IMR-90 (cell line): ENCODE measurements at regions not wholly inside any gene's neighbourhood (a gene's known extent, or its start where the extent isn't known, plus 50 kb on each side); places are given as distances from the start of the nearest gene placed in this dataset.

Experiments used
- ATAC-seq: fragments of 200-7000 bp; cut with Tn5 transposase; 2 replicates; pipeline ENCODE4 v1.9.1; 2020; ENCODE audit warnings: low read depth, mild to moderate bottlenecking, moderate library complexity
- BruUV-seq: library from RNA; stranded (reverse); fragments of 400-500 nt; replicated peaks from 2 replicates; lab custom pipeline; 2021; lab: Mats Ljungman, UMichigan
- CTCF ChIA-PET: fragments of 300-600 bp; formaldehyde crosslinking; extraction: SDS; loops from one replicate; lab custom pipeline; 2021; ENCODE audit warnings: antibody characterized with exemption; lab: Yijun Ruan, JAX
- POLR2A ChIA-PET: fragments of 300-600 bp; sonication (Branson Sonifier 250); formaldehyde crosslinking; loops from one replicate; lab custom pipeline; 2022; ENCODE audit warnings: antibody characterized with exemption; ENCODE audit not compliant: unreplicated experiment; lab: Charles Lee
- DNase-seq: peaks from one replicate; pipeline ENCODE4 v3.0.0; 2013
- H2AFZ ChIP-seq: replicated peaks from 2 replicates; pipeline ENCODE3; 2013; ENCODE audit warnings: low read length, mild to moderate bottlenecking; ENCODE audit not compliant: poor library complexity
- H2AK5ac ChIP-seq: 2 replicates; pipeline ENCODE4 v1.6.1; 2013; ENCODE audit warnings: low read depth, low read length, inconsistent platforms
- H2AK9ac ChIP-seq: replicated peaks from 2 replicates; pipeline ENCODE3; 2013; ENCODE audit warnings: mild to moderate bottlenecking, low read depth, low read length, moderate library complexity; ENCODE audit not compliant: poor library complexity
- H2BK120ac ChIP-seq: 2 replicates; pipeline ENCODE4 v1.6.1; 2013; ENCODE audit warnings: low read depth, low read length, inconsistent platforms
- H2BK15ac ChIP-seq: 3 replicates; pipeline ENCODE4 v1.6.1; 2013; ENCODE audit warnings: low read depth, low read length, inconsistent platforms
- H2BK20ac ChIP-seq: 2 replicates; pipeline ENCODE4 v1.6.1; 2013; ENCODE audit warnings: low read depth, mild to moderate bottlenecking, inconsistent platforms, low read length, moderate library complexity
- H2BK5ac ChIP-seq: 2 replicates; pipeline ENCODE4 v1.6.1; 2013; ENCODE audit warnings: mild to moderate bottlenecking, low read depth, low read length, inconsistent platforms; ENCODE audit not compliant: poor library complexity, severe bottlenecking
- H3K14ac ChIP-seq: replicated peaks from 2 replicates; pipeline ENCODE4 v1.6.1; 2013; ENCODE audit warnings: low read depth, low read length, inconsistent platforms
- H3K18ac ChIP-seq: 2 replicates; pipeline ENCODE4 v1.6.1; 2013; ENCODE audit warnings: low read depth, low read length, control low read depth
- H3K23ac ChIP-seq: 2 replicates; pipeline ENCODE4 v1.6.1; 2013; ENCODE audit warnings: low read depth, low read length, inconsistent platforms
- H3K27ac ChIP-seq: 2 replicates; pipeline ENCODE4 v1.5.1; 2013; ENCODE audit warnings: mild to moderate bottlenecking, control low read depth, low read length; ENCODE audit not compliant: insufficient read depth
- H3K27me3 ChIP-seq: 2 replicates; pipeline ENCODE4 v1.6.1; 2013; ENCODE audit warnings: low read length; ENCODE audit not compliant: control insufficient read depth, insufficient read depth
- H3K36me3 ChIP-seq: 2 replicates; pipeline ENCODE4 v1.6.1; 2013; ENCODE audit warnings: low read length, mixed read lengths; ENCODE audit not compliant: control insufficient read depth, insufficient read depth
- H3K4ac ChIP-seq: 2 replicates; pipeline ENCODE4 v1.6.1; 2013; ENCODE audit warnings: low read depth, low read length, inconsistent platforms
- H3K4me1 ChIP-seq: 2 replicates; pipeline ENCODE4 v1.6.1; 2013; ENCODE audit warnings: low read length, mixed read lengths; ENCODE audit not compliant: control insufficient read depth, insufficient read depth
- H3K4me2 ChIP-seq: 2 replicates; pipeline ENCODE4 v1.6.1; 2013; ENCODE audit warnings: low read depth, mild to moderate bottlenecking, control low read depth, low read length, moderate library complexity
- H3K4me3 ChIP-seq: 2 replicates; pipeline ENCODE4 v1.5.1; 2013; ENCODE audit warnings: low read depth, mild to moderate bottlenecking, control low read depth, low read length, moderate library complexity; ENCODE audit not compliant: insufficient read depth
- H3K56ac ChIP-seq: 2 replicates; pipeline ENCODE4 v1.6.1; 2013; ENCODE audit warnings: low read length, inconsistent platforms; ENCODE audit not compliant: insufficient read depth; ENCODE audit errors: extremely low read depth
- H3K79me1 ChIP-seq, 2 experiments: 2 replicates each; pipeline ENCODE4 v1.6.1; 2013; ENCODE audit warnings: low read length in 2 of 2, inconsistent platforms in 1 of 2, low read depth in 1 of 2
- H3K9ac ChIP-seq: 2 replicates; pipeline ENCODE4 v1.6.1; 2013; ENCODE audit warnings: low read depth, low read length, control low read depth
- H3K9me1 ChIP-seq: 2 replicates; pipeline ENCODE4 v1.6.1; 2013; ENCODE audit warnings: low read length, inconsistent platforms; ENCODE audit not compliant: insufficient read depth
- H3K9me3 ChIP-seq: 2 replicates; pipeline ENCODE4 v1.6.1; 2013; ENCODE audit warnings: low read length; ENCODE audit not compliant: control insufficient read depth, insufficient read depth
- H4K20me1 ChIP-seq: 2 replicates; pipeline ENCODE4 v1.6.1; 2013; ENCODE audit warnings: low read length, inconsistent platforms; ENCODE audit not compliant: insufficient read depth
- H4K5ac ChIP-seq: 2 replicates; pipeline ENCODE4 v1.6.1; 2013; ENCODE audit warnings: mild to moderate bottlenecking, low read depth, low read length, control low read depth
- H4K8ac ChIP-seq, 2 experiments: 2 replicates each; pipeline ENCODE4 v1.6.1; 2013; ENCODE audit warnings: low read depth in 2 of 2, low read length in 2 of 2, control low read depth in 1 of 2, inconsistent platforms in 1 of 2
- H4K91ac ChIP-seq: 2 replicates; pipeline ENCODE4 v1.6.1; 2013; ENCODE audit warnings: low read depth, low read length, inconsistent platforms; ENCODE audit not compliant: insufficient read depth
- CEBPB ChIP-seq: IDR thresholded peaks from 2 replicates; pipeline ENCODE4 v1.6.1; 2012; ENCODE audit warnings: low read depth, low read length, improper control_type of control experiment
- CHD1 ChIP-seq: IDR thresholded peaks from 2 replicates; pipeline ENCODE4 v1.6.1; 2012; ENCODE audit warnings: low read depth, low read length, improper control_type of control experiment
- ELK1 ChIP-seq: fragments of 150-350 bp; IDR thresholded peaks from 2 replicates; pipeline ENCODE4 v1.6.1; 2016; ENCODE audit warnings: low read depth, mild to moderate bottlenecking, low read length, moderate library complexity, borderline replicate concordance
- RCOR1 ChIP-seq: IDR thresholded peaks from 2 replicates; pipeline ENCODE4 v1.6.1; 2012; ENCODE audit warnings: mild to moderate bottlenecking, low read length, improper control_type of control experiment; ENCODE audit not compliant: insufficient replicate concordance
- SMC3 ChIP-seq: fragments of 150-350 bp; IDR thresholded peaks from 2 replicates; pipeline ENCODE4 v1.6.1; 2016; ENCODE audit warnings: low read depth, mild to moderate bottlenecking, antibody characterized with exemption, low read length, moderate library complexity
- whole genome bisulfite sequencing, 2 experiments: methylation state at CpG; one replicate each; pipeline versions ENCODE4 v1.1.5 to v1.1.7; 2013; ENCODE audit warnings: missing lambda C conversion rate in 2 of 2; ENCODE audit not compliant: insufficient read length in 1 of 2; ENCODE audit errors: extremely low coverage in 2 of 2; 5-methylcytosine and 5-hydroxymethylcytosine counted together
- dilution Hi-C: fragments of 300-500 bp; cut with HindIII; formaldehyde crosslinking; loops from one replicate; pipeline ENCODE4 v1.14.3; 2018; ENCODE audit warnings: low sequenced_read_pairs; ENCODE audit not compliant: unreplicated experiment
- in situ Hi-C: fragments of 300-500 bp; cut with MboI; formaldehyde crosslinking; loops from 3 replicates; pipeline ENCODE4 v1.14.3; 2019; ENCODE audit warnings: low sequenced_read_pairs, inconsistent platforms, mixed read lengths
- intact Hi-C: fragments of 100-400 bp; cut with micrococcal nuclease; formaldehyde crosslinking; loops from 2 replicates; pipeline ENCODE4 v1.10.0; 2022

- H4K8ac ChIP-seq: no peak overlapping the region
- H3K56ac ChIP-seq: no peak overlapping the region
- in situ Hi-C loops: no loop called here
- no peaks in the 10 kb centered on the region for H3K9me3 ChIP-seq
- H3K27ac ChIP-seq: no peak overlapping the region
- H2BK5ac ChIP-seq: no peak overlapping the region
- intact Hi-C loops: no loop called here
- DNase-seq (no peak), ATAC-seq (no peak)
- no peak overlapping the region for H2AK9ac ChIP-seq
- H2AK5ac ChIP-seq: no peak overlapping the region
- peaks cover 14% of the 10 kb centered on the region for H3K4me1 ChIP-seq
- H2BK120ac ChIP-seq: no peak overlapping the region
- TF ChIP-seq CHD1 (no peak), RCOR1 (no peak), ELK1 (no peak), CEBPB (no peak), SMC3 (no peak)
- no peaks in the 10 kb centered on the region for H3K36me3 ChIP-seq
- no peak overlapping the region for H2AFZ ChIP-seq
- dilution Hi-C loops: no loop called here
- BruUV-seq: no TSS peak
- no peak overlapping the region for H2BK20ac ChIP-seq
- H3K4me3 ChIP-seq: no peak overlapping the region
- WGBS, 2 experiments: no CpG with 5 or more reads among the region's 5 CpGs
- H3K4me2 ChIP-seq: no peak overlapping the region
- no peak overlapping the region for H3K4ac ChIP-seq
- H3K18ac ChIP-seq: no peak overlapping the region
- H2BK15ac ChIP-seq: no peak overlapping the region
- peaks cover 20% of the 10 kb centered on the region for H3K9me1 ChIP-seq
- POLR2A ChIA-PET: no interaction called here
- peaks cover 3% of the 10 kb centered on the region; the same call in 1 of the 2 replicates for H3K27me3 ChIP-seq
- CTCF ChIA-PET: no interaction called here
- H3K9ac ChIP-seq: no peak overlapping the region
- no peak overlapping the region for H4K91ac ChIP-seq
- no peak overlapping the region for H3K23ac ChIP-seq
- H4K5ac ChIP-seq: no peak overlapping the region
- no peaks in the 10 kb centered on the region for H3K79me1 ChIP-seq
- H4K20me1 ChIP-seq: no peaks in the 10 kb centered on the region
- no peak overlapping the region for H3K14ac ChIP-seq
These were observed 131.4 kb upstream of the ZMIZ1 start for GRCh38 chr10:78937393-78937792.
